Naive thymus-derived CD8-positive, alpha-beta T cell (primary cell): ENCODE measurements at regions not wholly inside any gene's neighbourhood (a gene's known extent, or its start where the extent isn't known, plus 50 kb on each side); places are given as distances from the start of the nearest gene placed in this dataset.

Experiments
- ATAC-seq, 2 donors: fragments of 150-1000 bp; cut with Tn5 transposase in 1 of 2; sonication (Bioruptor Pico), chemical (Tn5 transposase) in 1 of 2; 1 replicate in 1 of 2; 2 replicates in 1 of 2; pipeline ENCODE4 v1.10.0; 2021; ENCODE audit warnings: mild to moderate bottlenecking in 2 of 2, moderate library complexity in 2 of 2
- POLR2A ChIA-PET: fragments of 350-600 bp; sonication (Branson Sonifier 250); formaldehyde crosslinking; loops from one replicate; lab custom pipeline; 2021; ENCODE audit warnings: antibody characterized with exemption; lab: Charles Lee
- DNase-seq, 10 donors: peaks; one replicate each; pipeline versions ENCODE4 v3.0.0 to v3.0.0-alpha.2; 2020 to 2022
- H3K27ac Mint-ChIP-seq, 10 donors: one replicate each; pipeline ENCODE4 v1.8.0; 2020 to 2022; ENCODE audit warnings: mild to moderate bottlenecking in 10 of 10, mixed read lengths in 10 of 10, moderate library complexity in 4 of 10, inconsistent platforms in 1 of 10
- H3K27me3 Mint-ChIP-seq, 5 donors: one replicate each; pipeline ENCODE4 v1.8.0; 2021 to 2022; ENCODE audit warnings: mixed read lengths in 5 of 5
- H3K36me3 Mint-ChIP-seq, 3 donors: one replicate each; pipeline ENCODE4 v1.8.0; 2020 to 2022; ENCODE audit warnings: mixed read lengths in 3 of 3, mild to moderate bottlenecking in 2 of 3, inconsistent platforms in 1 of 3
- H3K4me1 Mint-ChIP-seq, 4 donors: one replicate each; pipeline ENCODE4 v1.8.0; 2021 to 2022; ENCODE audit warnings: mixed read lengths in 4 of 4
- H3K4me3 Mint-ChIP-seq, 10 donors: one replicate each; pipeline ENCODE4 v1.8.0; 2020 to 2022; ENCODE audit warnings: mild to moderate bottlenecking in 10 of 10, mixed read lengths in 10 of 10, moderate library complexity in 6 of 10, inconsistent platforms in 1 of 10
- H3K9me3 Mint-ChIP-seq, 9 donors: one replicate each; pipeline ENCODE4 v1.8.0; 2020 to 2022; ENCODE audit warnings: mixed read lengths in 9 of 9, mild to moderate bottlenecking in 3 of 9, inconsistent platforms in 1 of 9, moderate library complexity in 1 of 9

- POLR2A ChIA-PET, result no interaction called here
- Mint-ChIP-seq H3K4me3 (no peak overlapping the region), H3K27me3 (peaks cover 16 to 54% (median 25%) of the 10 kb centered on the region in 5 donors)
Measured at GRCh38 chr16:22969567-22969966, 155.6 kb downstream of the HS3ST2 start.

GRCh38 chr16:22968931-22969330, 155.0 kb downstream of the HS3ST2 start:
- Mint-ChIP-seq H3K36me3 (peaks cover 0 to 6% (median 0%) of the 10 kb centered on the region in 3 donors), H3K4me3 (no peak overlapping the region), H3K27me3 (peaks cover 17 to 60% (median 30%) of the 10 kb centered on the region in 5 donors), H3K4me1 (no peaks in the 10 kb centered on the region), H3K9me3 (peaks cover 0 to 19% (median 2%) of the 10 kb centered on the region in 9 donors), H3K27ac (no peak overlapping the region)
- ATAC-seq (no peak), DNase-seq (no peak)
- POLR2A ChIA-PET, result no interaction called here

More at GRCh38 chr16:22969567-22969966, 155.6 kb downstream of the HS3ST2 start:
- DNase-seq (no peak), ATAC-seq (no peak)
- H3K4me1 Mint-ChIP-seq, result no peaks in the 10 kb centered on the region
- H3K36me3 Mint-ChIP-seq, result peaks cover 0 to 6% (median 0%) of the 10 kb centered on the region in 3 donors
- peaks cover 0 to 12% (median 2%) of the 10 kb centered on the region in 9 donors for H3K9me3 Mint-ChIP-seq
- peak overlapping the region in 1 of 10 donors; percentile 45 for H3K27ac Mint-ChIP-seq

- POLR2A ChIA-PET, result no interaction called here
- peaks cover 20 to 70% (median 29%) of the 10 kb centered on the region in 5 donors for H3K27me3 Mint-ChIP-seq
- peaks cover 0 to 20% (median 2%) of the 10 kb centered on the region in 9 donors for H3K9me3 Mint-ChIP-seq
- peaks cover 0 to 6% (median 0%) of the 10 kb centered on the region in 3 donors for H3K36me3 Mint-ChIP-seq
- no peaks in the 10 kb centered on the region for H3K4me1 Mint-ChIP-seq
- H3K4me3 Mint-ChIP-seq, result no peak overlapping the region
- ATAC-seq (no peak), DNase-seq (no peak)
- no peak overlapping the region for H3K27ac Mint-ChIP-seq
Measured at GRCh38 chr16:22967521-22968095, 153.6 kb downstream of the HS3ST2 start.
